Stimulated activated CD4-positive, alpha-beta T cell treated with anti-CD3 and anti-CD28 coated beads, Interleukin-4, amount 100 ng/mL, for 48 hours (primary cell): ENCODE measurements at regions not wholly inside any gene's neighbourhood (a gene's known extent, or its start where the extent isn't known, plus 50 kb on each side); places are given as distances from the start of the nearest gene placed in this dataset.
A peak's percentile ranks its signal among the peaks of the same experiment; 100 is the strongest.
"Not testable (repeated sequence)": the region's sequence is repeated elsewhere in the genome, so short reads cannot be mapped to it uniquely, and the experiment has no call there.

Experiments
- DNase-seq, 2 donors: peaks; one replicate each; pipeline ENCODE4 v3.0.0-alpha.2; 2020; ENCODE audit warnings: low read depth in 2 of 2

GRCh38 chr10:121690152-121690848 lies 92.1 kb upstream of the FGFR2 start:
- no peak for DNase-seq

GRCh38 chr10:121687095-121687813 lies 89.0 kb upstream of the FGFR2 start:
- DNase-seq: no peak

- no peak for DNase-seq
These were observed 86.0 kb upstream of the FGFR2 start for GRCh38 chr10:121684276-121684675.

GRCh38 chr10:121683816-121684215 lies 85.6 kb upstream of the FGFR2 start:
- no peak for DNase-seq

- DNase-seq: no peak
These were observed 85.1 kb upstream of the FGFR2 start for GRCh38 chr10:121683366-121683765.

GRCh38 chr10:121681997-121682687 lies 83.9 kb upstream of the FGFR2 start:
- DNase-seq: no peak

- no peak for DNase-seq
These were observed 82.8 kb upstream of the FGFR2 start for GRCh38 chr10:121680879-121681655.

GRCh38 chr10:121679916-121680315 lies 81.7 kb upstream of the FGFR2 start:
- no peak for DNase-seq

GRCh38 chr10:121678631-121679174 lies 80.5 kb upstream of the FGFR2 start:
- DNase-seq: no peak

GRCh38 chr10:121677880-121678279 lies 79.6 kb upstream of the FGFR2 start:
- no peak for DNase-seq

- no peak for DNase-seq
These were observed 77.1 kb upstream of the FGFR2 start for GRCh38 chr10:121675344-121675743.

GRCh38 chr10:121674885-121675284 lies 76.6 kb upstream of the FGFR2 start:
- no peak for DNase-seq

GRCh38 chr10:121672733-121673132 lies 74.5 kb upstream of the FGFR2 start:
- DNase-seq: no peak

- not testable (repeated sequence) for DNase-seq
These were observed 71.6 kb upstream of the FGFR2 start for GRCh38 chr10:121669840-121670239.

GRCh38 chr10:121669028-121669374 lies 70.8 kb upstream of the FGFR2 start:
- DNase-seq: no peak

- no peak for DNase-seq
These were observed 70.2 kb upstream of the FGFR2 start for GRCh38 chr10:121668314-121669027.

- DNase-seq: no peak
These were observed 69.7 kb upstream of the FGFR2 start for GRCh38 chr10:121667948-121668313.

- no peak for DNase-seq
These were observed 67.6 kb upstream of the FGFR2 start for GRCh38 chr10:121665809-121666208.

- DNase-seq: no peak
These were observed 66.4 kb upstream of the FGFR2 start for GRCh38 chr10:121664671-121665070.

GRCh38 chr10:121662945-121663917 lies 65.0 kb upstream of the FGFR2 start:
- peak in 1 of 2 donors; percentile 7 for DNase-seq
